A549 (cell line): ENCODE measurements at regions not wholly inside any gene's neighbourhood (a gene's known extent, or its start where the extent isn't known, plus 50 kb on each side); places are given as distances from the start of the nearest gene placed in this dataset.

Experiments
- ATAC-seq, 2 experiments: fragments of 200-7000 bp in 1 of 2; fragments of >200 bp in 1 of 2; cut with Nextera tagmentation in 1 of 2; cut with Tn5 transposase in 1 of 2; 3 replicates each; pipeline versions ENCODE4 v1.8.0 to v1.9.1; 2018 to 2020; ENCODE audit warnings: mild to moderate bottlenecking in 1 of 2, moderate library complexity in 1 of 2
- CTCF ChIA-PET: fragments of 300-600 bp; sonication (Branson Sonifier 250); formaldehyde crosslinking; extraction: SDS; loops from one replicate; lab custom pipeline; 2021; ENCODE audit warnings: antibody characterized with exemption, inconsistent platforms; lab: Yijun Ruan, JAX
- POLR2A ChIA-PET: fragments of 350-600 bp; formaldehyde crosslinking; extraction: SDS; loops from one replicate; lab custom pipeline; 2021; ENCODE audit warnings: antibody characterized with exemption, inconsistent platforms; lab: Yijun Ruan, JAX
- DNase-seq, 2 experiments: peaks; one replicate each; pipeline versions ENCODE4 v3.0.0 to v3.0.0-alpha.2; 2011 to 2016; ENCODE audit warnings: low read depth in 1 of 2, low spot score in 1 of 2
- FAIRE-seq: peaks from 2 replicates; lab custom pipeline; 2011; peaks lifted over from hg19 to GRCh38; lab: Jason Lieb, UNC
- H3K27ac ChIP-seq, 2 experiments: fragments of >200 bp; sonication (Bioruptor Twin); formaldehyde crosslinking; 3 replicates each; pipeline ENCODE4 v1.5.1; 2016 to 2017
- H3K4me1 ChIP-seq: fragments of >200 bp; sonication (Bioruptor Twin); formaldehyde crosslinking; 3 replicates; pipeline ENCODE4 v1.6.1; 2016
- H3K4me2 ChIP-seq: fragments of >200 bp; sonication (Bioruptor Twin); formaldehyde crosslinking; 3 replicates; pipeline ENCODE4 v1.6.1; 2016
- H3K4me3 ChIP-seq: fragments of >200 bp; sonication (Bioruptor Twin); formaldehyde crosslinking; 3 replicates; pipeline ENCODE4 v1.5.1; 2016
- H3K9me3 ChIP-seq: fragments of >200 bp; sonication (Bioruptor Twin); formaldehyde crosslinking; 3 replicates; pipeline ENCODE4 v1.6.1; 2016
- E2F6 ChIP-seq: IDR thresholded peaks from 2 replicates; pipeline ENCODE4 v1.6.1; 2012; ENCODE audit warnings: low read depth, borderline replicate concordance
- EP300 ChIP-seq, 2 experiments: fragments of >200 bp; sonication (Bioruptor Twin); formaldehyde crosslinking; IDR thresholded peaks; 2 replicates in 1 of 2; 3 replicates in 1 of 2; pipeline ENCODE4 v1.6.1; 2016 to 2017
- FOSL2 ChIP-seq, 2 experiments: fragments of 450-650 bp in 1 of 2; fragments of >200 bp in 1 of 2; sonication (Bioruptor Twin) in 1 of 2; formaldehyde crosslinking; IDR thresholded peaks; 2 replicates each; pipeline versions ENCODE4 v1.5.0 to v1.6.1; 2016 to 2020; ENCODE audit warnings: mild to moderate bottlenecking in 1 of 2, moderate library complexity in 1 of 2
- HES2 ChIP-seq: fragments of >200 bp; sonication (Bioruptor Twin); formaldehyde crosslinking; IDR thresholded peaks from 2 replicates; pipeline ENCODE4 v1.6.1; 2016
- HMGXB4 ChIP-seq: fragments of 250-450 bp; sonication (Bioruptor Pico); IDR thresholded peaks from 2 replicates; pipeline ENCODE4 v1.5.0; 2021; ENCODE audit warnings: mild to moderate bottlenecking, moderate library complexity, borderline replicate concordance
- HOXA7 ChIP-seq: fragments of 250-450 bp; sonication (Bioruptor Pico); IDR thresholded peaks from 2 replicates; pipeline ENCODE4 v1.5.0; 2020; ENCODE audit warnings: mild to moderate bottlenecking, moderate library complexity
- HOXB13 ChIP-seq: fragments of 250-450 bp; sonication (Bioruptor Pico); IDR thresholded peaks from 2 replicates; pipeline ENCODE4 v1.5.0; 2020; ENCODE audit warnings: low read depth, mild to moderate bottlenecking, moderate library complexity
- HOXB5 ChIP-seq: fragments of 250-450 bp; sonication (Bioruptor Pico); IDR thresholded peaks from 2 replicates; pipeline ENCODE4 v1.5.0; 2020; ENCODE audit warnings: mild to moderate bottlenecking, moderate library complexity
- JUNB ChIP-seq: fragments of >200 bp; sonication (Bioruptor Twin); formaldehyde crosslinking; IDR thresholded peaks from 2 replicates; pipeline ENCODE4 v1.6.1; 2016
- KDM5A ChIP-seq: fragments of 200-600 bp; sonication (generic); IDR thresholded peaks from 2 replicates; pipeline ENCODE4 v1.6.1; 2016; ENCODE audit warnings: antibody characterized with exemption, mild to moderate bottlenecking
- NPAS2 ChIP-seq: fragments of 250-450 bp; sonication (Bioruptor Pico); IDR thresholded peaks from 2 replicates; pipeline ENCODE4 v1.8.0; 2022; ENCODE audit warnings: mild to moderate bottlenecking, moderate library complexity, borderline replicate concordance
- NR3C1 ChIP-seq: fragments of >200 bp; sonication (Bioruptor Twin); formaldehyde crosslinking; IDR thresholded peaks from 3 replicates; pipeline ENCODE4 v1.6.1; 2017
- PBX3 ChIP-seq: IDR thresholded peaks from 2 replicates; pipeline ENCODE4 v1.6.1; 2012
- RAD21 ChIP-seq, 2 experiments: fragments of >200 bp in 1 of 2; sonication (Bioruptor Twin) in 1 of 2; formaldehyde crosslinking in 1 of 2; IDR thresholded peaks in 1 of 2; conservative IDR thresholded peaks in 1 of 2; 2 replicates in 1 of 2; 3 replicates in 1 of 2; pipeline ENCODE4 v1.6.1; 2012 to 2018; ENCODE audit warnings: inconsistent platforms in 1 of 2
- REST ChIP-seq: fragments of 200-600 bp; sonication (generic); IDR thresholded peaks from 2 replicates; pipeline ENCODE4 v1.6.1; 2016; ENCODE audit warnings: antibody characterized with exemption, mild to moderate bottlenecking, moderate library complexity
- SMC3 ChIP-seq: fragments of >200 bp; sonication (Bioruptor Twin); formaldehyde crosslinking; IDR thresholded peaks from 3 replicates; pipeline ENCODE4 v1.6.1; 2018; ENCODE audit warnings: inconsistent platforms
- TFCP2L1 ChIP-seq: fragments of 250-450 bp; sonication (Bioruptor Pico); IDR thresholded peaks from 2 replicates; pipeline ENCODE4 v1.5.0; 2021; ENCODE audit warnings: mild to moderate bottlenecking
- USF2 ChIP-seq: fragments of 450-650 bp; IDR thresholded peaks from 2 replicates; pipeline ENCODE4 v1.6.1; 2014; ENCODE audit warnings: antibody characterized with exemption
- ZNF302 ChIP-seq: fragments of 250-450 bp; sonication (Bioruptor Pico); IDR thresholded peaks from 2 replicates; pipeline ENCODE4 v1.9.0; 2021; ENCODE audit warnings: inconsistent platforms, mild to moderate bottlenecking, moderate library complexity
- WGBS: methylation state at CpG from one replicate; pipeline ENCODE4 v1.1.6; 2017; ENCODE audit errors: missing lambda C conversion rate; 5-methylcytosine and 5-hydroxymethylcytosine counted together

- FAIRE-seq (no peak), DNase-seq (peak in 1 of 2 experiments; percentile 12), ATAC-seq (0 out of 6 replicates have a peak, but pooled peaks of 1 of the 2 experiments have one; percentile 38)
- Histone ChIP-seq H3K9me3 (no peaks in the 10 kb centered on the region), H3K4me2 (no peak overlapping the region), H3K4me3 (no peak overlapping the region), H3K27ac (no peak overlapping the region), H3K4me1 (no peaks in the 10 kb centered on the region)
- ChIA-PET POLR2A (no interaction called here), CTCF (interaction anchor here (1.0 to 1.5 kb wide), 2 partner anchors 11 to 19 kb away, joined by 3 to 4 read pairs; no protein-coding TSS in a partner anchor)
- WGBS, result 60% methylated on average over 2 of the region's 2 CpGs
- TF ChIP-seq HES2 (no peak), TFCP2L1 (CRISPR knock-in tag) (no peak)
Observed at GRCh38 chr9:107856633-107857032, 367.1 kb upstream of the KLF4 start.

GRCh38 chr9:107855164-107855563, 365.6 kb upstream of the KLF4 start:
- 97% methylated on average over 1 of the region's 1 CpG for WGBS
- Histone ChIP-seq H3K4me3 (no peak overlapping the region), H3K27ac (no peak overlapping the region), H3K4me2 (no peak overlapping the region), H3K4me1 (no peaks in the 10 kb centered on the region), H3K9me3 (no peaks in the 10 kb centered on the region)
- ChIA-PET POLR2A (no interaction called here), CTCF (no interaction called here)
- DNase-seq (no peak), FAIRE-seq (no peak), ATAC-seq (no peak)
- TF ChIP-seq HOXA7 (CRISPR knock-in tag), result no peak
- no peak for TF ChIP-seq NPAS2 (CRISPR knock-in tag)
- no peak for TF ChIP-seq PBX3
- TF ChIP-seq EP300 (IDR thresholded peaks at IDR 0.05), result no peak
- TF ChIP-seq JUNB, result no peak
- no peak for TF ChIP-seq E2F6
- TF ChIP-seq SMC3, result no peak
- no peak for TF ChIP-seq HOXB5
- TF ChIP-seq FOSL2 (IDR thresholded peaks at IDR 0.05), result no peak
- TF ChIP-seq FOSL2 (CRISPR knock-in tag; IDR thresholded peaks at IDR 0.05), result no peak
- TF ChIP-seq ZNF302 (CRISPR knock-in tag), result no peak
- TF ChIP-seq NR3C1, result no peak

- DNase-seq, result no peak
- no peaks in the 10 kb centered on the region for H3K9me3 ChIP-seq
- no peak overlapping the region for H3K4me3 ChIP-seq
- FAIRE-seq, result no peak
- no peak overlapping the region for H3K4me2 ChIP-seq
- TF ChIP-seq E2F6 (no peak), HOXA7 (CRISPR knock-in tag) (no peak), KDM5A (no peak)
- no peaks in the 10 kb centered on the region for H3K4me1 ChIP-seq
- H3K27ac ChIP-seq, result no peak overlapping the region
- CTCF ChIA-PET, result no interaction called here
- POLR2A ChIA-PET, result no interaction called here
- ATAC-seq, result no peak
- 55% methylated on average over 6 of the region's 6 CpGs for WGBS
Observed at GRCh38 chr9:107853461-107853860, 363.9 kb upstream of the KLF4 start.

GRCh38 chr9:107852891-107853290, 363.3 kb upstream of the KLF4 start:
- Histone ChIP-seq H3K27ac (no peak overlapping the region), H3K4me3 (no peak overlapping the region), H3K4me1 (peaks cover 4% of the 10 kb centered on the region; the same call in 2 of the 3 replicates), H3K4me2 (no peak overlapping the region), H3K9me3 (no peaks in the 10 kb centered on the region)
- DNase-seq (no peak), FAIRE-seq (no peak), ATAC-seq (no peak)
- TF ChIP-seq FOSL2 (IDR thresholded peaks at IDR 0.05) (no peak), FOSL2 (CRISPR knock-in tag; IDR thresholded peaks at IDR 0.05) (no peak), USF2 (no peak), NR3C1 (no peak), SMC3 (no peak), REST (no peak), HOXB13 (CRISPR knock-in tag) (no peak), HMGXB4 (no peak), RAD21 (conservative IDR thresholded peaks at IDR 0.05 in 1 of 2, IDR thresholded peaks at IDR 0.05 in 1 of 2) (no peak)
- ChIA-PET CTCF (no interaction called here), POLR2A (no interaction called here)
